GM21423 (cell line): ENCODE measurements at regions not wholly inside any gene's neighbourhood (a gene's known extent, or its start where the extent isn't known, plus 50 kb on each side); places are given as distances from the start of the nearest gene placed in this dataset.
"Not testable (repeated sequence)": the region's sequence is repeated elsewhere in the genome, so short reads cannot be mapped to it uniquely, and the experiment has no call there.

Experiments used
- ATAC-seq: cut with Tn5 transposase; IDR thresholded peaks from one replicate; pipeline ENCODE4 v1.9.1; 2021; ENCODE audit warnings: mild to moderate bottlenecking, moderate library complexity; ENCODE audit not compliant: unreplicated experiment

DNA sequence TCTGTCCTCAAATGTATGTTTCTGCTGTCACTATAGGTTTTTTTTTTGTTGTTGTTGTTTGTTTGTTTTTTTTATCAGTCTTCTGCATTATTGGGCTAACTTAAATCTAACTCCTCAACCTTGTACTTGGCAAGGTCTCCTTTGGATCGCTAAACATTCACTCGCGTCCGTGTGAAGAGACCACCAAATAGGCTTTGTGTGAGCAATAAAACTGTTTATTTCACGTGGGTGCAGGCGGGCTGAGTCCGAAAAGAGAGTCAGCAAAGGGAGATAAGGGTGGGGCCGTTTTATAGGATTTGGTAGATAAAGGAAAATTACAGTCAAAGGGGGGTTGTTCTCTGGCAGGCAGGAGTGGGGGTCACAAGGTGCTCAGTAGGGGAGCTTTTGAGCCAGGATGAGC is 845.6 kb upstream of the ANO3 start:
- ATAC-seq, result not testable (repeated sequence)

DNA sequence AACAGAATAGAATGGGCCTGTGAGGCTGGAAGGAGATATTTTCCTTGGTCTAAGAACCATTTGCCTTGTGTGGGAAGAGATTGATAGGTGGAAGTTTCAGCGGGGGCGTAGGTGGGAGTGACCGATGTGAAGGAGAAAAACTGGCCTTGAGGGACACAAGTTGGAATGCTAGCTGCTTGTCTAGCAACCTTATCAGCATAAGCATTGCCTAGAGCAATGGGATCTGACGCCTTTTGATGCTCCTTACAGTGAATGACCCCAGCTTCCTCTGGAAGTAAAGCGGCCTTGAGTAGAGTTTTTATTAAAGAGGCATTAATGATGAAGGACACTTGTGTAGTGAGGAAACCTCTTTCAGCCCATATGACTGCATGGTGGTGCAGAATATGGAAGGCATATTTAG is 843.8 kb upstream of the ANO3 start:
- ATAC-seq, result not testable (repeated sequence)

DNA sequence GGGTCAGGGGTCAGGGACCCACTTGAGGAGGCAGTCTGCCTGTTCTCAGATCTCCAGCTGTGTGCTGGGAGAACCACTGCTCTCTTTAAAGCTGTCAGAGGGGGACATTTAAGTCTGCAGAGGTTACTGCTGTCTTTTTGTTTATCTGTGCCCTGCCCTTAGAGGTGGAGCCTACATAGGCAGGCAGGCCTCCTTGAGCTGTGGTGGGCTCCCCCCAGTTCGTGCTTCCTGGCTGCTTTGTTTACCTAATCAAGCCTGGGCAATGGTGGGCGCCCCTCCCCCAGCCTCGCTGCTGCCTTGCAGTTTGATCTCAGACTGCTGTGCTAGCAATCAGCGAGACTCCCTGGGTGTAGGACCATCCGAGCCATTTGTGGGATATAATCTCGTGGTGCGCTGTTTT is 830.5 kb upstream of the ANO3 start:
- not testable (repeated sequence) for ATAC-seq

DNA sequence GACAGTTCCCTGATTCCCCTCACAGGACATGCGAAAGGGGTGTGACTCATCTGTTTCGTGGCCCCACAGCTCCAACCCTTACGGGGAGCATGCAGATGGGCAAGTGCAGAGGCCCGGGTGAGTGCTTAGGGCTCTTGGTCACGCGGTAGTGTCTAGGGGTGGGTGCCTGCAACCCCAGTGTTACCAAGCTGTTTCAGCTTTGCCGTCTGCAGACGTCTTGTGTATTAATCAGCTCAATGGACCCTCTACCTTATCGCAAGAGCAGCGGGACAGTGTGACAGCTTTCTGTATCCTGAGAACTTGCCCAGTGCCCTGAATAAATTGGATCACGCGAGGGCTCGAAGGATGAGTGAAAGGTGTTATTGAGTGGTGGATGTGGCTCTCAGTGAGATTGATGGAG is 816.4 kb upstream of the ANO3 start:
- no peak for ATAC-seq

DNA sequence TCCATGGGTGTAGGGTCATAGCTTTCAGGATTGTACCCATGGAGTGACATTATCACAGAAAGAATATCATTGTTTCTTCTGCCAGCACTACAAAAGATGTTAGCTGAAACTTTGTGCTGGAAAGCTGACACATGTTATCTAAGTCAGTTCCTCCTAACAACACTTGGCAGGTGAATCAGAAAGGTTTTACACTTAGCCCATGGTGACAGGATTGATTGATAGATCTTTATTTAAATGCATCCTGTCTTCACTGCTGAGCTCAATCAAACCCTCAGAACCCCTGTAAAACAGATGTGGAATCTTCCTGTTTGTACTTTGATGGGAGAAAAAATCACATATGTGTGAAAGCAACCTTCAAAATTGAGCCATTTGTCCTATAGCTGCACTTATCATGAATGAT is 811.5 kb upstream of the ANO3 start:
- no peak for ATAC-seq

DNA sequence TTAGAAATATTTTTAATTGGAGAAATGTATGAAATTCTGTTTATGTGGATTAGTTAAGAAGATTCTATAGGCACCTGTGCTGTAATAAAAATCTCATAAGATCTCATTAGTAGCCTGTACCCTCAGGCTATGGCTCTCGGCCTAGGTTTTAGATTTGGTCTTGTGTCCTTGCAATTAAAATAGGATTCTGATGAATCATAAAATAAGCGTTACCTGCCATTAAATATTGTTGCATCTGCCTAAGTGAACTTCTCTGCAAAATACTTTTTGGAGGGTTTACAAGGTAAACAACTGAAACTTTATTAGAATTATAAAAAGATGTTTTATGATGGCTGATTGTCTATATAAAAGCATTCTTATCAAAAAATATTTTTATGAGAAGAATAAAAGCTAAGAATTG is 804.1 kb upstream of the ANO3 start:
- no peak for ATAC-seq

DNA sequence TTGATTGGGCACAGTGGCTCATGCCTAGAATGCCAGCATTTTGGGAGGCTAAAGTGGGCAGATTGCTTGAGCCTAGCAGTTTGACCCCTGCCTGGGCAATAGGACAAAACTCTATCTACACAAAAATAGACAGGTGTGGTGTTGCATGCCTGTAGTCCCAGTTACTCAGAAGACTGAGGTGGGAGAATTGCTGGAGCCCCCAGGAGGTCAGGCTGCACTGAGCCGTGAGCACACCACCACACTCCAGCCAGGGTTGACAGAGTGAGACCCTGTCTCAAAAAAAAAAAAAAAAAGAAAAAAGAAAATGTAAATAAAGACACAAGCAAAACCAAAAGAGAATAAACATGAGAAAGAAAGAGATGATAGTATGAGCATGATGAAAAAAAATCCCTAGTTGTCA is 802.4 kb upstream of the ANO3 start:
- no peak for ATAC-seq

DNA sequence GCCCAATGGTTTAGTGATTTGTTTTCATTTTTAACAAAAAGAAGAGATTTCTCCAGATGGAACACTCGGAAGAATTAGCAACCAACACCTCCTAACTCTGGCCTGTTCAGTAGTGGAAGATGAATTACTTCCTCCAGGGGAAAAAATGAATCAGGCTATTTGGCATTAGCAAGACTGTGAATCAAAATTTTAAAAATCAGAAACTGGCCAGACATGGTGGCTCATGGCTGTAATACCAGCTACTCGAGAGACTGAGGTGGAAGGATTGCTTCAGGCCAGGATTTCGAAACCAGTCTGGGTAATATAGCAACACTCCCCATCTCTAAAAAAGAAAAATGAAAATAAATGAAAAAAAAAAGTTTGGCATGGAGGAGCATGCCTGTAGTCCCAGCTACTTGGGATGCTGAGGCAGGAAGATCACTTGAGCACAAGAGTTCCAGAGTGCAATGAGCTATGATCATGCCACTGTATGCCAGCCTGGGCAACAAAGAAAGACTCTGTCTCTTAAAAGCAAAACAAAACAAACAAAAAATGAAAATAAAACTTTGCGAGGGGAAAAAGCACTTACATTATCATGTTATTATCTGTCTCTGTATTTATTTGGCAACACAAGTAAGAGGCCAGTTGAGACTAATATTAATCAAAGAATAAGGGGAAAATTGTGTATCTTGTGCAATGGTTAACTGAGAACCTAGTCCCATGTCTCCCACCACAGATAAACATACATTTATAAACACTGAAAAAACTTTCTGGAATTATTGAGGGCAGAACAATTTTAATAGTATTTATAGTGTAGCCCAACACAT is 796.3 kb upstream of the ANO3 start:
- no peak for ATAC-seq

DNA sequence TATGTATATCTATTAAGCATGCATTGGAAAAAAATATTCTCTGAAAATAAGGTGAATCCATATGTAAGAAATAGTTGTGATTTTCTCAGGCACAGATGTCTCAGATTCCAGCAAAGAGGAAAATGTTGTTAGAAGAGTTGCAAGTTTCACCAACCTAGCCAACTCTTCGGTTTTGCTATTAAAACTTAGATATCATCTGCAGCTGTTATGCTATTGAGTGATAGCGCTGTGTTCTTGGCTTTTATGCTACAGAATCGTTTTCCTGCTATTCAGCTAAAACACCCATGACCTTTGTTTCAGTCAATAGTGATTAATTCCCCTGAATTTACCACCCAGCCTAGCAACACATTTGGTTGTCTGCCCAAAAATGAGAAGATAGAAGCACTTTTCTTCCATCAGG is 795.6 kb upstream of the ANO3 start:
- no peak for ATAC-seq

DNA sequence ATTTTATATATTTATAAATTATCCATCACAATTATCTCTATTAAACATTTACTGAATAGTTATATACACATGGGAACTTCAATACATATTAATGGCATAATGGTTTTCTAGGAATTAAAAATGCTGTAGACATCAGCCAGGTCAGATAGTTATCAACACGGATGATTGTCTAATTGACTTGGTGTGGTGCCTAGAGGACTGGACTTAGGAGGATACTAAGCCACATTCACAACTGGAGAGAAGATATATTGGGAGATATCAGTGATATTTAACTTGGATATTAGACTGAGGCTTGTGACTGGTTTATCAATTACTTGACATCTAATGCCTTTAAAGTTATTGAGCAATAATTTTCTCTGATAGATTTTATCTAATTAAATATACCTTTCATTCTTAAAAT is 794.5 kb upstream of the ANO3 start:
- no peak for ATAC-seq

DNA sequence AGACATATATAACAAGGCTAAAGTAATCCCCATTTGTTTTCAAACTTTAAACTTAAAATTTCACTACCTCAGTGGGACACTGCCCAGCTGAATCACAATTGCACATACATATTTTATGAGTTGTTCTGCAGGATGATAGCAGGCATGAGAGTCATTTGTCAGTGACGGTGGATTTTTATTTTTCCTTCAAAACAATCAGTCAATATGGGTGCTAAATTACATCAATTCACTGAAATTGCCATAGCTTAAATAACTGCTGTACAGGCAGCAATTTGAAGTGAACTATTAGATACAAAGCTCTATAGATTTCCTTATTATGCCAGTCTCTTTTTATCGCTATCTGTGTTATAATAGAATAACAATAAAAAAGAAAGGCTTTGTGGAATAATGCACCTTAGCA is 784.6 kb upstream of the ANO3 start:
- ATAC-seq, result no peak

DNA sequence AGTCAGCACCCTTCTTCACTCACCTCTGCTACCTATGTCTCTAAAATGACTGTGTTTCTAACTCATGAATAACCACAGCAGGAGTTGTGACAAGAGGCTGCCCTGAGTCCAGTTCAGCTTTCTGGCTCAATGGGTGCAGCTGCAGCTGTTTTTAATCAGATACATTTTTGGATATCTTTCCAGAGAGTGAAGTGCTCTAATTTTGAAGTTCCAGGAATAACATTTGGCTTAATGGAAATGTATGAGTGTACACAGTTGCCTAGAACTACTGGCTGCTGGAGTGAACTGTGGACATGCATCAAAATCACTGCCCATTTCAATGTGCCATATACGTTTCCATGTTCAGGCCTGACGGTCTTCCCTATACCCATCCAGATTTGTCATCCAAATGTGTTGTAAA is 769.5 kb upstream of the ANO3 start:
- no peak for ATAC-seq

DNA sequence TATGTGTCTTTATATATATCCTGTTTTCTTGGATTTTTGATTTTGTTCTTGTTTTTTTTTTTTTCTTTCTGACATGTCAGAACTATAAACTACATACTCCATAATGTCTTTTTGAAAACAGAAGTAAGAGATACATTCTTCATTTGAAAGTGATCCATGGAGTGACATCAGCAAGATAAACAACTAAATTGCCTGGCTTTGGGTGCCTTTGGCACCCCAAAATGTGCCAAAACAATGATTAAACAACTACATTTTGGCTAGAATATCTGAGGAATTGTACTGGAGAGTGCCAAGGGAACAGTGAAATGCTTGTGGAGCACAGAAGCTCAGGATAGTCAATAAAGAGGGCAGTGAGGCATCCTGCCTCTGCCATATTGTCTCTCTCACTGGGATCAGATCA is 766.1 kb upstream of the ANO3 start:
- ATAC-seq, result no peak

DNA sequence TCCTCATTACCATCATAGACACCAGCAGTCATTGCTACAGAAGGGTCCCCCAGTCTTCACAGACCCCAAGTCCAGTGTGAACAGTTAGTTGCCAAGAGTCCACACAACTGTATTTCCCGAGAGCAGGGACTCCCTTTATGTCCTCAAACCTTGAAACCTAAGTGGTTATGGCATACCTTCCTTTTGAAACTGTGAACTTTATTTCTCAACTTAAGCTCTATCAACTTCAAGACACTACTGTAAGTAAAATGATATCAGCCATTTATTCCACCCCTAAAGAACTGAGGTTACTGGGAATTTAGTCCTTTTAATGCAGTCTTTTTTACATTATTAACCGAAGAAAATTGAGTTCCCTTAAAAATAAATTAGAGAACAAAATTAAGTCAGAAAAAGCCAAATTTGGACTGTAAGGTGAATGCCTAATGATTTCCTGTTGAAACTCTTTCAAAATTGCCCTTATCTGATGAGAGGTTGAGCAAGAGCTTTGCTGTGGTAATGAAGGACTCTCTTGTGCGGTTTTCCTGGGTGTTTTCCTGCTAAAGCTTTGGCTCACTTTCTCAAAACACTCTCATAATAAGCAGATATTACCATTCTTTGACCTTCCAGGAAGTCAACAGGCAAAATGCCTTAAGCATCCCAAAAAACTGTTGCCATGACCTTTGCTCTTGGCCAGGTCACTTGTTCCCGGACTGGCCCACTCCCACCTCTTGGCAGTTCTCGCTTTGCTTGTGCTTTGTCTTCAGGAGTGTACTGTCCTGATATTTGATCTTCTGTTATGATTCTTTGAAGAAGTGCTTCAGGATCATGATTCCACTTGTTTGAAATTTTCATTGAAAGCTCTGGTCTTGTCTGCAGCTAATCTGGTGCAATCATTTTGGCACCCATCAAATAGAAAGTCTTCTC is 765.4 kb upstream of the ANO3 start:
- ATAC-seq, result no peak

DNA sequence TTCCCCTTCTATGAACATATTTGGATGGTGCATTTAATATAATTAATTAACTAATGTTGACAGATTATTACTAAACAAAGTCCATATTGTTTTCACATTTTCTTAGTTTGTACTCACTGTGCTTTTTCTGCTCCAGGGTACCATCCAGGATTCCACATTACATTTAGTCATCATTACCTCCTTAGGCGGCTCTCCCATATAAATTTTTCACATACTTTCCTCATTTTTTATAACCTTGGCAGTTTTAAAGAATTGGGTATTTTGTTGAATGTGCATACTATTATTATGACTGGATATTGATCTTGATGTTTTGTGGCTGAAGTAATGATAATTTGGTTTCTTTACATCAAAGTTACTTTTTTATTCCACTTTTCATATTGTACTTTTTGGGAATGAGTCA is 755.6 kb upstream of the ANO3 start:
- no peak for ATAC-seq

DNA sequence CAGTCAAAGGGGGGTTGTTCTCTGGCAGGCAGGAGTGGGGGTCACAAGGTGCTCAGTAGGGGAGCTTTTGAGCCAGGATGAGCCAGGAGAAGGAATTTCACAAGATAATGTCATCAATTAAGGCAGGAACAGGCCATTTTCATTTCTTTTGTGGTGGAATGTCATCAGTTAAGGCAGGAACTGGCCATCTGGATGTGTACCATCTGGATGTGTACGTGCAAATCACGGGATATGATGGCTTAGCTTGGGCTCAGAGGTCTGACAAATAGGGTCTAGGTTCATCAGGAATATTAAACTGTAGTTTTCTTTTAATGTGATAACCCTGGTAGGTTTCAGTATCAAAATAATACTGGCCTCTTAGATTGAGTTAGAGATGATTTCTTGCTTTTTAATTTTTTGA is 752.4 kb upstream of the ANO3 start:
- ATAC-seq, result not testable (repeated sequence)

DNA sequence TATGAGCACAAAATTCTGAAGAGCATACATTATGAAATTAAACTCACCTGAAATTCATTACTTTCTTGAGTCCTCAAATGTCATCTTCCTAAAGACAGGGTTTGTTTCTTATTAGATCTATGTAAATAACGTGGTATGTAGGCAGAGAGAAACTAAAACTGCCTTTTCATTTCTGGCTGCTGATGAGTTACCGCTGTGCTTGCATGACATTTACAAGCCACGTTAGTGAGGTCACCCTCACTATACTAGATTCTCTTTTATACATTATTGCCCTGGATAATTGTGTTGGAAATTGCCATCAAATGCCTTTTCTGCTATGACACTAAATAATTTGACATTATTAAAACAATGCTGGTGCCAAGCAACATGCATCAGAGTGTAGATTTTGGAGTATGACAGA is 748.3 kb upstream of the ANO3 start:
- no peak for ATAC-seq

DNA sequence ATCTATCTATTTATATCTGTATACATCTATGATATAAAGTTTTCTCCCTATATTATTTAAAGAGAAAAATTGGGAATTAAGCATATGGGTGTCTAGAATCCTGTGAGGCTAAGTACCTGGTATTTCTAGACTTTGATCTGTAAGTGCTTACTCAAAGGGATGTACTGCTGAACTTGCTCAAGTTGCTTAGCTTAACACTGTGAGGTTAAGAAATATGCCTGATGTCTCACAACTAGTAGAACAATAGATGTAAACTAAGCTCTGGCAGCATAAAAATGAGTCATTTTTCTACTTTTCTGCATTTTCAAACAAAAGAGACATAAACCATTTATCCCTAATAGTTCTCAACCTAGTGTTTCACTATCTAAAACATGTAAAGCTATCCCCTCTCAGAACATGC is 744.4 kb upstream of the ANO3 start:
- ATAC-seq, result no peak

DNA sequence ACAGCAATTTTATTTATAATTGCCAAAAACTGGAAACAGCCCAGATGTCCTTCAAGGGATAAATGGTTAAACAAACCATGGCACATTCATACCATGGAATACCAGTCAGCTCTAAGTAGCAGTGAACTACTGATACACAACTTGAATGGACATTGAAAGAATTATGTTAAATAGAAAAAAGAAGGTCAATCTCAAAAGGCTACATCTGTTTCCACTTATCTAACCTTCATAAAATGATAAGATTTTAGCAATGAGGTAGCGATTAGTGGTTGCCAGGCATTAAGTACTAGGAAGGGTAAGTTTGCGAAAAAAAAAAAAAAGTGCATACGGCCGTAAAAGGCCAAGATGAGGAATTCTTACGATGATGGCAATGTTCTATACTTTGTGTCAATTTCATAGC is 738.7 kb upstream of the ANO3 start:
- no peak for ATAC-seq

DNA sequence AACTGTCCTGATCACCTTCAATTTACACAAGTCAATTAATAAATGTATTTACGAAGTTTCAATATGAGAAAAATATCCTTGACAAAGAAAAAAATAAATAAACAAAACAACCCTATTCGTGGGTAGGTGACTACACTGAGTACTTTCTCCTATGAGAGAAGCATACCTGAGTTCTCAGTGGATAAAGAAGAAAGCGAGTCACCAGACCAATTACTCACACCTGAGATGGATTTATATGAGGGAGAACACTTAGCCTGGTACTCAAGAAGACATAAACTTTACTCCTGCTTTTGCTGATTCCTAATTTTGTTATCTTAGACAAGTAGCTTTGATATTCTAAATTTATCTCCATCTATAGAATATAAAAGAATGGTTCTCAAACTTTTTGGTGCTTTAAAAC is 735.2 kb upstream of the ANO3 start:
- no peak for ATAC-seq

DNA sequence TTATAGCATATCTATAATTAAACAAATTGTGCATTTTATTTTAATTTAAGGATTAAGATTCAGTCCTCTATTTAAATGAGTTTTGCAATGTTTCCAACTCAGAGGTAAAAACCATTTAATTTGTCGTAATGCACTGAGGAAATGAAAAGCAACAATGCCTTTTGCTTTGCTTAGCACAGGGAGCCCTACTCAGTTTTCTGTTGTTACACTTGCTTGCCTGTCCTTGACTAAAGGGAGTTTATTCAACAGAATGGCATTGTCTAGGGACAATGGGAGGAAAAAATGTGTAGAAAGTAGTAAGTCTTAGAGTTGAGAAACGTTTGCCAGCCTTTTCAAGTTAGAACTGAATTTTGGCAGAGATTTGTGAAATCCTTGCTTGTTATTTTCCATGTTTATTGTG is 734.2 kb upstream of the ANO3 start:
- no peak for ATAC-seq

DNA sequence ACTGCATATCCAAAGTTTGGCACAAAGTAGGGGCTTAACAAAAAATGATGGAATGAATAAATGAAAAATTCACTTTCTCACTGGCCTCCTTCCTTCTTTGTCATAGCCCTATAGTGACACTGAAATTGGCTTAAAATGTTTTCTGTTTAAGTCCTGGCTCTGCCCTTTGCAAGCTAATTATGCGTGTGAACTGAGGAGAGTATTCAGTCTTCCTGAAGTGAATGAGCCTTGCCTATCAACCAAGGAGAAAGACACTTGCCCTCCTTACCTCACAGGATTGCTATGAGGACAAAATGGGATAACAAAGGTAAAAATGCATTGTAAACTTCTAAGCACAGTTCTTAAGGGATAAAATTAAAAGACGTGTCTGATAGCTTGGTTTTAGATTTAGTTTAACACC is 729.8 kb upstream of the ANO3 start:
- ATAC-seq, result no peak
